Activated CD8-positive, alpha-beta memory T cell treated with anti-CD3 and anti-CD28 coated beads, Interleukin-2, amount 50 U/mL, for 24 hours (primary cell): ENCODE measurements at regions not wholly inside any gene's neighbourhood (a gene's known extent, or its start where the extent isn't known, plus 50 kb on each side); places are given as distances from the start of the nearest gene placed in this dataset.

Experiments used
- DNase-seq: peaks from one replicate; pipeline ENCODE4 v3.0.0-alpha.2; 2020; ENCODE audit errors: extremely low read depth

- DNase-seq = no peak
These were observed 120.6 kb upstream of the RPL38 start for GRCh38 chr17:74082886-74083285.

GRCh38 chr17:74083321-74083720 lies 120.2 kb upstream of the RPL38 start:
- DNase-seq = no peak

GRCh38 chr17:74085434-74085833 lies 118.0 kb upstream of the RPL38 start:
- no peak for DNase-seq

- no peak for DNase-seq
These were observed 116.4 kb upstream of the RPL38 start for GRCh38 chr17:74087002-74087585.

- no peak for DNase-seq
These were observed 115.1 kb upstream of the RPL38 start for GRCh38 chr17:74088285-74088933.

GRCh38 chr17:74088934-74089329 lies 114.5 kb upstream of the RPL38 start:
- no peak for DNase-seq

GRCh38 chr17:74089380-74089779 lies 114.1 kb upstream of the RPL38 start:
- no peak for DNase-seq

- no peak for DNase-seq
These were observed 113.5 kb upstream of the RPL38 start for GRCh38 chr17:74089869-74090464.

- DNase-seq = no peak
These were observed 108.8 kb upstream of the RPL38 start for GRCh38 chr17:74094651-74095050.

- no peak for DNase-seq
These were observed 107.0 kb upstream of the RPL38 start for GRCh38 chr17:74096456-74096855.

GRCh38 chr17:74097450-74098135 lies 105.9 kb upstream of the RPL38 start:
- DNase-seq = no peak

GRCh38 chr17:74098136-74099024 lies 105.1 kb upstream of the RPL38 start:
- no peak for DNase-seq

GRCh38 chr17:74099442-74100340 lies 103.8 kb upstream of the RPL38 start:
- no peak for DNase-seq

GRCh38 chr17:74104921-74105320 lies 98.6 kb upstream of the RPL38 start:
- DNase-seq = no peak

GRCh38 chr17:74107107-74107506 lies 96.4 kb upstream of the RPL38 start:
- DNase-seq = no peak

GRCh38 chr17:74108126-74108705 lies 95.3 kb upstream of the RPL38 start:
- DNase-seq = no peak

GRCh38 chr17:74110467-74110866 lies 93.0 kb upstream of the RPL38 start:
- DNase-seq = no peak

GRCh38 chr17:74113326-74113725 lies 90.2 kb upstream of the RPL38 start:
- no peak for DNase-seq

- DNase-seq = no peak
These were observed 89.5 kb upstream of the RPL38 start for GRCh38 chr17:74113952-74114351.

- no peak for DNase-seq
These were observed 88.5 kb upstream of the RPL38 start for GRCh38 chr17:74114881-74115470.
